GM23248 (cell line): ENCODE measurements at regions not wholly inside any gene's neighbourhood (a gene's known extent, or its start where the extent isn't known, plus 50 kb on each side); places are given as distances from the start of the nearest gene placed in this dataset.

Experiments used
- DNase-seq: peaks from one replicate; pipeline ENCODE4 v3.0.0-alpha.2; 2015
- H2AFZ ChIP-seq: fragments of 200-600 bp; sonication (generic); 2 replicates; pipeline ENCODE4 v1.6.1; 2016; ENCODE audit warnings: antibody characterized with exemption
- H3F3A ChIP-seq: fragments of 200-600 bp; sonication (generic); 2 replicates; pipeline ENCODE4 v1.6.1; 2016; ENCODE audit warnings: mild to moderate bottlenecking, antibody characterized with exemption, mixed run types; ENCODE audit not compliant: insufficient read depth
- H3K27ac ChIP-seq: fragments of 200-600 bp; sonication (generic); 2 replicates; pipeline ENCODE4 v1.5.1; 2016; ENCODE audit warnings: mild to moderate bottlenecking
- H3K27me3 ChIP-seq: fragments of 200-600 bp; sonication (generic); replicated peaks from 2 replicates; pipeline ENCODE4 v1.6.1; 2016; ENCODE audit warnings: mild to moderate bottlenecking; ENCODE audit not compliant: insufficient read depth
- H3K36me3 ChIP-seq: fragments of 200-600 bp; sonication (generic); 2 replicates; pipeline ENCODE4 v1.6.1; 2016; ENCODE audit warnings: low read depth, mild to moderate bottlenecking
- H3K4me1 ChIP-seq: fragments of 200-600 bp; sonication (generic); 2 replicates; pipeline ENCODE4 v1.6.1; 2016; ENCODE audit warnings: mild to moderate bottlenecking; ENCODE audit not compliant: insufficient read depth
- H3K4me2 ChIP-seq: fragments of 200-600 bp; sonication (generic); one replicate; pipeline ENCODE4 v1.6.1; 2016; ENCODE audit warnings: mild to moderate bottlenecking; ENCODE audit not compliant: unreplicated experiment
- H3K4me3 ChIP-seq: fragments of 200-600 bp; sonication (generic); 2 replicates; pipeline ENCODE4 v1.5.1; 2016; ENCODE audit warnings: mild to moderate bottlenecking
- H3K79me2 ChIP-seq: fragments of 200-600 bp; sonication (generic); 2 replicates; pipeline ENCODE4 v1.6.1; 2016; ENCODE audit warnings: mild to moderate bottlenecking; ENCODE audit not compliant: insufficient read depth
- H3K9ac ChIP-seq: fragments of 200-600 bp; sonication (generic); 2 replicates; pipeline ENCODE4 v1.6.1; 2016; ENCODE audit warnings: mild to moderate bottlenecking
- H3K9me2 ChIP-seq: fragments of 200-600 bp; sonication (generic); 2 replicates; pipeline ENCODE4 v1.6.1; 2016; ENCODE audit warnings: mixed run types, mild to moderate bottlenecking, moderate library complexity; ENCODE audit not compliant: insufficient read depth
- H3K9me3 ChIP-seq: fragments of 200-600 bp; sonication (generic); one replicate; pipeline ENCODE4 v1.6.1; 2017; ENCODE audit warnings: low read depth
- H4K20me1 ChIP-seq: fragments of 200-600 bp; sonication (generic); 2 replicates; pipeline ENCODE4 v1.6.0; 2016; ENCODE audit not compliant: insufficient read depth
- EZH2 ChIP-seq: fragments of 200-600 bp; sonication (generic); IDR thresholded peaks from 2 replicates; pipeline ENCODE4 v1.6.1; 2018; ENCODE audit warnings: antibody characterized with exemption, mild to moderate bottlenecking; ENCODE audit not compliant: insufficient read depth, poor library complexity, severe bottlenecking
- EZH2phosphoT487 ChIP-seq: fragments of 200-600 bp; sonication (generic); IDR thresholded peaks from 2 replicates; pipeline ENCODE4 v1.6.1; 2018; ENCODE audit warnings: antibody characterized with exemption, moderate library complexity, mild to moderate bottlenecking, low read depth; ENCODE audit not compliant: insufficient read depth
- WGBS, 2 experiments: methylation state at CpG; one replicate each; pipeline ENCODE4 v1.1.6; 2015 to 2017; ENCODE audit warnings: low lambda C conversion rate in 2 of 2, low coverage in 1 of 2; ENCODE audit errors: missing lambda C conversion rate in 2 of 2; 5-methylcytosine and 5-hydroxymethylcytosine counted together
- in situ Hi-C: fragments of 300-500 bp; cut with MboI; formaldehyde crosslinking; loops from 2 replicates; pipeline ENCODE4 v1.15.0; 2020

DNA sequence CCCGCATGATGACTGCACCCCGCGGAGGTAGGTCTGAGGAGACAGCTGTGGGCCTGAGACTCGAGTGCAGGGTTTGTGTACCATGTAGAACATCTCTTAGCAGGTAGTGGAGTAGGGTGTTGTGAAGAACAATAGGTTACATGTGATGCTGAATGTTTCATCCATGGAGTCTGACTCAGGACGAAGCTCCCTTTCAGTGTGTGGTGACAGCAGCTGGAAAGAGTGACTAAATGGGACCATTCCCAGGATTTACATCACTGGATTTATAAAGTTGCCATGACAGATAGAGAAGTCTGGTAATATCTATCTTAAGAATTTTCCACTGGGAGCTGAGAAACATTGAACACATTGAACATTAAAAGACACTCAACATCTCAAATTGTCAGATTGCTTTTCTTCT lies 259.6 kb upstream of the RGS6 start:
- H3K4me3 ChIP-seq: no peak overlapping the region
- peaks cover 40% of the 10 kb centered on the region for H3K36me3 ChIP-seq
- H3K9me2 ChIP-seq: no peaks in the 10 kb centered on the region
- peak overlapping the region; percentile 56 for H3K27ac ChIP-seq
- H4K20me1 ChIP-seq: no peaks in the 10 kb centered on the region
- no peak overlapping the region for H3K4me2 ChIP-seq
- in situ Hi-C loops: no loop called here
- no peak for TF ChIP-seq EZH2phosphoT487
- WGBS, 2 experiments: 88 to 92% methylated on average over 5 of the region's 5 CpGs
- no peaks in the 10 kb centered on the region for H3K9me3 ChIP-seq
- H3K27me3 ChIP-seq: no peaks in the 10 kb centered on the region
- peaks cover 17% of the 10 kb centered on the region for H3K4me1 ChIP-seq
- H3K79me2 ChIP-seq: peaks cover 4% of the 10 kb centered on the region; the same call in 1 of the 2 replicates
- no peak overlapping the region for H3K9ac ChIP-seq
- DNase-seq: peak; percentile 55
- no peak overlapping the region for H2AFZ ChIP-seq
- H3F3A ChIP-seq: peaks cover 9% of the 10 kb centered on the region; the same call in 1 of the 2 replicates

DNA sequence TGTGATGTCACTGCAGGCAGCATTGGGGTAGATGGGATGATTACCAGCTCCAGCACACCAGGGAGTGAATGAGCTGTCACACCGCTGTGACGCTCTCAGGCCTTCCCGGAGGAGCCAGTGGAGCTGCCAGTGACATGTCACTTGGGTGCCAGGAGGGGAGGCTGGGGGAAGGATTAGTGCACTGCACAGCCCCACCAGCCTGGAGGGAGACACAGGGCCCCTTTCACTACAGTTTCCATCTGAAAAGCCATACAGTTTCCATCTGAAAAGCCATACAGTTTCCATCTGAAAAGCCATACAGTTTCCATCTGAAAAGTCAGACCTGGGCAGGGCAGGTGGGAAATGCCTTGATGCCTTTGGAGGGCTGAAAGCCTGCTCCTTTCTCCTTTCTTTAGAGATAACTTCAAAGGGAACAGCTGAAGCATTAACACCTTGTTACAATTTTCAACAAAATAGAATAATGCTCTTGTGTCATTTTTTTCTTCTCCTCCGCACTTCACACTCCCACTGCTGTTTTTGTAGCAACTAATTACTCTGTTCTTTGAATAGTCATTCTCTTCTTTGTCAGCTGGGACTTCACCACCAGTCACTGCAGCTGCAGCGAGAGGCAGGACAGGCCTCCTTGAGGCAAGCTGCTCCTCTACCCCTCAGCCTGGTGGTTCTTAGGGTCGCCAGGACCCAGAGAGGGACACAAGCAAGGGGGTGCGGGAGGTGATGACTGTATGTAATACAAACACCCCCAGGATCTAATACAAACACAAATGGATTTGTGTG lies 256.9 kb upstream of the RGS6 start:
- Histone ChIP-seq H3K27me3 (no peaks in the 10 kb centered on the region), H4K20me1 (no peaks in the 10 kb centered on the region), H2AFZ (no peak overlapping the region), H3F3A (peaks cover 5% of the 10 kb centered on the region; the same call in 1 of the 2 replicates), H3K9ac (no peak overlapping the region), H3K4me1 (peaks cover 7% of the 10 kb centered on the region), H3K79me2 (peaks cover 22% of the 10 kb centered on the region), H3K27ac (no peak overlapping the region; the same call in 1 of the 2 replicates), H3K36me3 (peaks cover 40% of the 10 kb centered on the region), H3K4me2 (no peak overlapping the region), H3K4me3 (no peak overlapping the region), H3K9me3 (no peaks in the 10 kb centered on the region), H3K9me2 (no peaks in the 10 kb centered on the region)
- no peak for DNase-seq
- in situ Hi-C loops: no loop called here
- no peak for TF ChIP-seq EZH2phosphoT487
- TF ChIP-seq EZH2: no peak
- WGBS, 2 experiments: 87 to 90% methylated on average over 7 of the region's 7 CpGs

DNA sequence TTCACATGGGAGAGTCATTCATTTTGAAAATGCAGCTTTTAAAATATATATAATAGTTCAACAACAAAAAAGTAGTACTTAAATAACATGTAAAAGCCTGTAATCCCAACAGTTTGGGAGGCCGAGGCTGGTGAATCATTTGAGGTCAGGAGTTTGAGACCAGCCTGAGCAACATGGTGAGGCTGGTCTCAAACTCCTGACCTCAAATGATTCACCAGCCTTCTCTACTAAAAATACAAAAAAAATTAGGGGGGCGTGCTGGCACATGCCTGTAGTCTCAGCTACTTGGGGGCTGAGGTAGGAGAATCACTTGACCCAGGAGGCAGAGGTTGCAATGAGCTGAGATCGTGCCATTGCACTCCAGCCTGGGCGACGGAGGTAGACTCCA lies 256.3 kb upstream of the RGS6 start:
- in situ Hi-C loops: no loop called here
- Histone ChIP-seq H4K20me1 (no peaks in the 10 kb centered on the region), H3K9me3 (no peaks in the 10 kb centered on the region), H3K27me3 (no peaks in the 10 kb centered on the region), H3K9ac (no peak overlapping the region), H2AFZ (no peak overlapping the region), H3K79me2 (peaks cover 28% of the 10 kb centered on the region), H3K36me3 (peaks cover 40% of the 10 kb centered on the region), H3F3A (peaks cover 5% of the 10 kb centered on the region; the same call in 1 of the 2 replicates), H3K4me1 (peaks cover 7% of the 10 kb centered on the region), H3K4me2 (no peak overlapping the region), H3K9me2 (no peaks in the 10 kb centered on the region), H3K4me3 (no peak overlapping the region), H3K27ac (no peak overlapping the region; the same call in 1 of the 2 replicates)
- TF ChIP-seq EZH2 (no peak), EZH2phosphoT487 (no peak)
- DNase-seq: peak; percentile 52
- 70 to 71% methylated on average over 5 of the region's 5 CpGs for WGBS, 2 experiments

DNA sequence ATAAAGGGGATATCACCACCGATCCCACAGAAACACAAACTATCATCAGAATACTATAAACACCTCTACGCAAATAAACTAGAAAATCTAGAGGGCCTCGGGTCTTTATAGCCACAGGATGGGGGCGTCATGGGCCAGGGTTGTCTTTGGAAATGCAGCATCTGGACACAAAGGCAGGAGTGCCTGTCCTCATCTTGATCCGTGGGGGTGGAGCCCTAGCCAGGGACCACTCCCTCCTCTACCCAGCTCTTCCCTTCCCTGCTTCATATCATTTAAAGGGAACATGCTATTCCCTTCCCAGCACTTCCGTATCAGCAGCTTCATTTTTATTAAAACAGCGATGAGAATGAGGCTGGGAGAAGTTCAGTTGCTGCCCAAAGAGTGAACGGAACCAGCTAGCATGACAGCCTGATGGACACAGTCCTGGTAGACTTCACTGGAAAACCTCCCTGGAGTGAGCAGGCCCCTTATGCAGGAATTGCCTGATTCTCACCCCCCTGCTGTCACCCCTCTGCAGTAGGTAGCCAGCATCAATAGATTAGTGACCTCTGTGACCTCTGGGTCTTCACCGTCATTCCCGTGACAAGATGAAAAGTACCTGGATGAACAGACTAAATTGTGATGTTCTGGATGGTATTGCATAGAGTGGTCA lies 251.4 kb upstream of the RGS6 start:
- H3K9ac ChIP-seq: no peak overlapping the region
- peaks cover 14% of the 10 kb centered on the region for H3K4me1 ChIP-seq
- no peak overlapping the region for H3K4me3 ChIP-seq
- no peak overlapping the region for H3K4me2 ChIP-seq
- TF ChIP-seq EZH2: no peak
- no peak for TF ChIP-seq EZH2phosphoT487
- H3K36me3 ChIP-seq: peaks cover 13% of the 10 kb centered on the region; the same call in 1 of the 2 replicates
- WGBS, 2 experiments: 88 to 89% methylated on average over 10 of the region's 10 CpGs
- no peaks in the 10 kb centered on the region for H3K9me3 ChIP-seq
- no peak overlapping the region for H3K27ac ChIP-seq
- no peak overlapping the region for H2AFZ ChIP-seq
- in situ Hi-C loops: no loop called here
- H3F3A ChIP-seq: peaks cover 19% of the 10 kb centered on the region; the same call in 1 of the 2 replicates
- peaks cover 50% of the 10 kb centered on the region for H3K79me2 ChIP-seq
- DNase-seq: no peak
- no peaks in the 10 kb centered on the region for H4K20me1 ChIP-seq
- H3K27me3 ChIP-seq: no peaks in the 10 kb centered on the region
- H3K9me2 ChIP-seq: no peaks in the 10 kb centered on the region
